SU-DHL-6 (cell line): ENCODE measurements at regions not wholly inside any gene's neighbourhood (a gene's known extent, or its start where the extent isn't known, plus 50 kb on each side); places are given as distances from the start of the nearest gene placed in this dataset.

ENCODE experiments used
- EZH2phosphoT487 ChIP-seq: fragments of 200-600 bp; sonication (generic), shearing (Covaris generic); conservative IDR thresholded peaks from 2 replicates; pipeline ENCODE4 v1.6.1; 2018; ENCODE audit warnings: mild to moderate bottlenecking, antibody characterized with exemption, low read length, moderate library complexity, mixed read lengths
- TF ChIP-seq, protein P1 (sequence below): fragments of 200-600 bp; sonication (generic); IDR thresholded peaks from one replicate; pipeline ENCODE4 v1.5.1; 2017; ENCODE audit warnings: antibody characterized with exemption, mild to moderate bottlenecking, low read length, moderate library complexity; ENCODE audit not compliant: insufficient read depth, poor library complexity, severe bottlenecking

DNA sequence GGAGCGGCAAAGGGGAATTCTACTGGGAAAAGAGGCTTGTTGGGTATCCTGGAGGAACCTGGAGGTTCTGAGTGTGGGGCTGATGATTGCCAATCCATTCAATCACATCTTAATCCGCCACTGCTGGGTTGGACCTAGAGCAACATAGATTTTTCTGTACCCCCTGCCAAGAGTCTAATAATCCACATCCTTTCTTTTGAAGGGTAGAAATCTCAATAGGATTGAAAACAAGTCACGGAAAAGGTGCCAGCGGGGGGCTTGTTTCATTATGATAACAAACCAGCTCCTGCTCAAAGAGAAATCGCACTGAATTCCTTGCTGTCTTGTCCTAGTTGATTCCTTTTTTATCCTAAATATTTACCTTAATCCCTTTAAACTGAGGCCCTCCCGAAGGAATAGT lies 528.5 kb downstream of the ADGRL2 start:
- TF ChIP-seq, protein P1, sequence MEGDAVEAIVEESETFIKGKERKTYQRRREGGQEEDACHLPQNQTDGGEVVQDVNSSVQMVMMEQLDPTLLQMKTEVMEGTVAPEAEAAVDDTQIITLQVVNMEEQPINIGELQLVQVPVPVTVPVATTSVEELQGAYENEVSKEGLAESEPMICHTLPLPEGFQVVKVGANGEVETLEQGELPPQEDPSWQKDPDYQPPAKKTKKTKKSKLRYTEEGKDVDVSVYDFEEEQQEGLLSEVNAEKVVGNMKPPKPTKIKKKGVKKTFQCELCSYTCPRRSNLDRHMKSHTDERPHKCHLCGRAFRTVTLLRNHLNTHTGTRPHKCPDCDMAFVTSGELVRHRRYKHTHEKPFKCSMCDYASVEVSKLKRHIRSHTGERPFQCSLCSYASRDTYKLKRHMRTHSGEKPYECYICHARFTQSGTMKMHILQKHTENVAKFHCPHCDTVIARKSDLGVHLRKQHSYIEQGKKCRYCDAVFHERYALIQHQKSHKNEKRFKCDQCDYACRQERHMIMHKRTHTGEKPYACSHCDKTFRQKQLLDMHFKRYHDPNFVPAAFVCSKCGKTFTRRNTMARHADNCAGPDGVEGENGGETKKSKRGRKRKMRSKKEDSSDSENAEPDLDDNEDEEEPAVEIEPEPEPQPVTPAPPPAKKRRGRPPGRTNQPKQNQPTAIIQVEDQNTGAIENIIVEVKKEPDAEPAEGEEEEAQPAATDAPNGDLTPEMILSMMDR = no peak
- TF ChIP-seq EZH2phosphoT487 = no peak
